Tibial nerve (tissue), 4 donors: ENCODE measurements at regions not wholly inside any gene's neighbourhood (a gene's known extent, or its start where the extent isn't known, plus 50 kb on each side); places are given as distances from the start of the nearest gene placed in this dataset.

Experiments
- DNase-seq, 2 donors: peaks; one replicate each; pipeline ENCODE4 v3.0.0-alpha.2; 2019; ENCODE audit warnings: low spot score in 2 of 2
- H3K27ac ChIP-seq, 4 donors: fragments of 200-600 bp; sonication (generic) in 3 of 4; one replicate each; pipeline ENCODE4 v1.5.1; 2017 to 2019; ENCODE audit warnings: mild to moderate bottlenecking in 1 of 4
- H3K27me3 ChIP-seq, 2 donors: fragments of 200-600 bp; sonication (generic) in 1 of 2; one replicate each; pipeline versions ENCODE4 v1.5.1 to v1.6.0; 2017 to 2019
- H3K36me3 ChIP-seq, 3 donors: fragments of 200-600 bp; sonication (generic); one replicate each; pipeline ENCODE4 v1.5.1; 2018 to 2019
- H3K4me1 ChIP-seq, 4 donors: fragments of 200-600 bp; sonication (generic) in 3 of 4; one replicate each; pipeline ENCODE4 v1.5.1; 2017 to 2019
- H3K4me3 ChIP-seq, 4 donors: fragments of 200-600 bp; sonication (generic) in 3 of 4; one replicate each; pipeline ENCODE4 v1.5.1; 2017 to 2019; ENCODE audit warnings: mild to moderate bottlenecking in 1 of 4, moderate library complexity in 1 of 4
- H3K9me3 ChIP-seq, 4 donors: fragments of 200-600 bp; sonication (generic) in 3 of 4; one replicate each; pipeline ENCODE4 v1.5.1; 2017 to 2019
- CTCF ChIP-seq, 5 experiments: fragments of 200-600 bp in 3 of 5; fragments of 450-650 bp in 2 of 5; sonication (generic) in 3 of 5; IDR thresholded peaks; one replicate each; pipeline ENCODE4 v1.5.1; 2016 to 2019; ENCODE audit warnings: antibody characterized with exemption in 5 of 5, mild to moderate bottlenecking in 3 of 5, moderate library complexity in 2 of 5
- EP300 ChIP-seq, 2 donors: sonication (generic); formaldehyde crosslinking; IDR thresholded peaks; one replicate each; pipeline ENCODE4 v1.6.1; 2017; ENCODE audit warnings: antibody characterized with exemption in 2 of 2, mild to moderate bottlenecking in 1 of 2
- POLR2A ChIP-seq, 2 donors: fragments of 450-650 bp; IDR thresholded peaks; one replicate each; pipeline ENCODE4 v1.6.1; 2017; ENCODE audit warnings: antibody characterized with exemption in 2 of 2, mild to moderate bottlenecking in 2 of 2, moderate library complexity in 2 of 2
- WGBS, 2 donors: methylation state at CpG; one replicate each; pipeline ENCODE4 v1.1.5; 2018; 5-methylcytosine and 5-hydroxymethylcytosine counted together

GRCh38 chr2:139353874-139354273, 573.7 kb upstream of the NXPH2 start:
- 85 to 88% methylated on average over 1 of the region's 1 CpG for WGBS, 2 donors
- Histone ChIP-seq H3K36me3 (no peaks in the 10 kb centered on the region), H3K9me3 (peaks cover 0 to 11% (median 0%) of the 10 kb centered on the region in 4 donors), H3K27ac (no peak overlapping the region), H3K4me1 (no peaks in the 10 kb centered on the region), H3K4me3 (no peak overlapping the region), H3K27me3 (no peaks in the 10 kb centered on the region)
- DNase-seq = no peak
- TF ChIP-seq EP300 (IDR thresholded peaks at IDR 0.05) = no peak
- TF ChIP-seq CTCF (IDR thresholded peaks at IDR 0.05) = no peak
- TF ChIP-seq POLR2A (IDR thresholded peaks at IDR 0.05) = no peak

DNA sequence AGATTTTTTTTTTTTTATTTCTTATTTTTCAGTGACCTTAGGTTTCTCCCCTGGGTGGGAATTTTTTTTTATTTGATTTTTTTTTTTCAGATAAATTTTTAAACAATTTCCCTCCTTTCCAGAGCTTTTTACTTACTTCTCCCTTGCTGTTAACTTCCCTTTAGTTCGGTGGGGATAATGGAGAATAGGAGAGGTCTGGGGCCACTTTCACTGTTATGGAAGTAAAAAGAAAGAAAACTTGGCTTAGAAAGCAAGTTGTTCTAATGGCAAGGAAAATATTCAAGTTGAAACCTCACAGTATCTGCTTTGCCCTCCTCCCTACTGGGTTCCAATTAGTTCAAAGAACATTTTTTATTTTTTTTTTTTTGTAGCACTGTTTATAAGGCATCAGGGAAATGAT, 537.1 kb upstream of the NXPH2 start:
- Histone ChIP-seq H3K4me1 (no peaks in the 10 kb centered on the region), H3K27ac (no peak overlapping the region), H3K9me3 (no peaks in the 10 kb centered on the region), H3K36me3 (no peaks in the 10 kb centered on the region), H3K4me3 (no peak overlapping the region), H3K27me3 (no peaks in the 10 kb centered on the region)
- no peak for TF ChIP-seq EP300 (IDR thresholded peaks at IDR 0.05)
- TF ChIP-seq CTCF (IDR thresholded peaks at IDR 0.05) = no peak
- no peak for TF ChIP-seq POLR2A (IDR thresholded peaks at IDR 0.05)
- 20 to 40% methylated on average over 1 of the region's 1 CpG for WGBS, 2 donors
- no peak for DNase-seq

DNA sequence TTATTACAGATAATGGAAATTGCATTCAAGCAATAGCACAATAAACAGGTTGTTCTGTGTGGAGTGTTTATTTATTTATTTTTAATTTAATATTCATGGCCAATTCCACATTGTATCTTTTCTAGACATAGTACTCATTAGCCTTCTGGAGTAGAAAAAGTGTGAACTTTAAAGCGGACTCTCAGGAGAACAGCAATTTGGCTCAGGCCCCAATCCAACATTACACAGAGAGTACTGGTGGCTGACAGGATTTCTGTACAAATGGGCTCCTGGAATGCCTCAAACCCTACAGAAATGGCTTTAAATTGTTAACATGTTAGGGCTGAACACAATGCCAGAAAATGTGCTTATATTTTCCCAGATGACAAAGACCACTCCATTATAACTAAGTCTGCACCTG, 533.9 kb upstream of the NXPH2 start:
- Histone ChIP-seq H3K4me3 (no peak overlapping the region), H3K27me3 (no peaks in the 10 kb centered on the region), H3K9me3 (no peaks in the 10 kb centered on the region), H3K4me1 (no peaks in the 10 kb centered on the region), H3K36me3 (no peaks in the 10 kb centered on the region), H3K27ac (no peak overlapping the region)
- no peak for DNase-seq
- WGBS, 2 donors = 83 to 92% methylated on average over 1 of the region's 1 CpG
- no peak for TF ChIP-seq EP300 (IDR thresholded peaks at IDR 0.05)
- no peak for TF ChIP-seq POLR2A (IDR thresholded peaks at IDR 0.05)
- no peak for TF ChIP-seq CTCF (IDR thresholded peaks at IDR 0.05)

GRCh38 chr2:139296672-139297209, 516.6 kb upstream of the NXPH2 start:
- WGBS, 2 donors = 78% methylated on average over 3 of the region's 3 CpGs
- H3K27ac ChIP-seq = no peak overlapping the region
- TF ChIP-seq POLR2A (IDR thresholded peaks at IDR 0.05) = no peak
- TF ChIP-seq EP300 (IDR thresholded peaks at IDR 0.05) = no peak
- no peak for TF ChIP-seq CTCF (IDR thresholded peaks at IDR 0.05)

GRCh38 chr2:139293992-139294548, 513.9 kb upstream of the NXPH2 start:
- no peak for DNase-seq
- Histone ChIP-seq H3K27ac (no peak overlapping the region), H3K4me3 (no peak overlapping the region), H3K9me3 (no peaks in the 10 kb centered on the region), H3K27me3 (no peaks in the 10 kb centered on the region), H3K4me1 (no peaks in the 10 kb centered on the region), H3K36me3 (no peaks in the 10 kb centered on the region)
- WGBS, 2 donors = 73 to 82% methylated on average over 6 of the region's 6 CpGs
- TF ChIP-seq POLR2A (IDR thresholded peaks at IDR 0.05) (no peak), CTCF (IDR thresholded peaks at IDR 0.05) (no peak), EP300 (IDR thresholded peaks at IDR 0.05) (no peak)

More at GRCh38 chr2:139296672-139297209, 516.6 kb upstream of the NXPH2 start:
- Histone ChIP-seq H3K4me1 (no peaks in the 10 kb centered on the region), H3K9me3 (no peaks in the 10 kb centered on the region), H3K4me3 (no peak overlapping the region), H3K27me3 (no peaks in the 10 kb centered on the region), H3K36me3 (no peaks in the 10 kb centered on the region)
- no peak for DNase-seq
